Peyer's patch (tissue), 4 donors: ENCODE measurements at regions not wholly inside any gene's neighbourhood (a gene's known extent, or its start where the extent isn't known, plus 50 kb on each side); places are given as distances from the start of the nearest gene placed in this dataset.

Source experiments
- DNase-seq, 3 donors: peaks; one replicate each; pipeline ENCODE4 v3.0.0-alpha.2; 2017 to 2019
- H3K27ac ChIP-seq, 4 donors: fragments of 200-600 bp; sonication (generic); one replicate each; pipeline ENCODE4 v1.5.1; 2016 to 2019
- H3K27me3 ChIP-seq, 2 donors: fragments of 200-600 bp; sonication (generic); one replicate each; pipeline ENCODE4 v1.5.1; 2019
- H3K36me3 ChIP-seq, 3 donors: fragments of 200-600 bp; sonication (generic); one replicate each; pipeline ENCODE4 v1.5.1; 2016 to 2019
- H3K4me1 ChIP-seq, 4 donors: fragments of 200-600 bp; sonication (generic); one replicate each; pipeline ENCODE4 v1.5.1; 2016 to 2019
- H3K4me3 ChIP-seq, 4 donors: fragments of 200-600 bp; sonication (generic); 1 replicate in 3 of 4; 2 replicates in 1 of 4; pipeline ENCODE4 v1.5.1; 2016 to 2019; ENCODE audit warnings: mild to moderate bottlenecking in 1 of 4
- H3K9me3 ChIP-seq, 4 donors: fragments of 200-600 bp; sonication (generic); one replicate each; pipeline ENCODE4 v1.5.1; 2016 to 2019; ENCODE audit warnings: mild to moderate bottlenecking in 1 of 4
- POLR2A ChIP-seq, 2 donors: fragments of 450-650 bp; IDR thresholded peaks; one replicate each; pipeline ENCODE4 v1.5.1; 2017; ENCODE audit warnings: antibody characterized with exemption in 2 of 2, mild to moderate bottlenecking in 2 of 2, moderate library complexity in 2 of 2
- TF ChIP-seq, protein P1 (sequence below), 6 experiments: fragments of 450-650 bp in 4 of 6; fragments of 200-600 bp in 2 of 6; sonication (generic) in 1 of 6; IDR thresholded peaks; one replicate each; pipeline ENCODE4 v1.5.1; 2017 to 2019; ENCODE audit warnings: antibody characterized with exemption in 6 of 6, mild to moderate bottlenecking in 3 of 6, moderate library complexity in 1 of 6

GRCh38 chr4:164318350-164318749 lies 435.6 kb upstream of the SMIM31 start:
- no peak overlapping the region for H3K4me3 ChIP-seq
- TF ChIP-seq, protein P1, sequence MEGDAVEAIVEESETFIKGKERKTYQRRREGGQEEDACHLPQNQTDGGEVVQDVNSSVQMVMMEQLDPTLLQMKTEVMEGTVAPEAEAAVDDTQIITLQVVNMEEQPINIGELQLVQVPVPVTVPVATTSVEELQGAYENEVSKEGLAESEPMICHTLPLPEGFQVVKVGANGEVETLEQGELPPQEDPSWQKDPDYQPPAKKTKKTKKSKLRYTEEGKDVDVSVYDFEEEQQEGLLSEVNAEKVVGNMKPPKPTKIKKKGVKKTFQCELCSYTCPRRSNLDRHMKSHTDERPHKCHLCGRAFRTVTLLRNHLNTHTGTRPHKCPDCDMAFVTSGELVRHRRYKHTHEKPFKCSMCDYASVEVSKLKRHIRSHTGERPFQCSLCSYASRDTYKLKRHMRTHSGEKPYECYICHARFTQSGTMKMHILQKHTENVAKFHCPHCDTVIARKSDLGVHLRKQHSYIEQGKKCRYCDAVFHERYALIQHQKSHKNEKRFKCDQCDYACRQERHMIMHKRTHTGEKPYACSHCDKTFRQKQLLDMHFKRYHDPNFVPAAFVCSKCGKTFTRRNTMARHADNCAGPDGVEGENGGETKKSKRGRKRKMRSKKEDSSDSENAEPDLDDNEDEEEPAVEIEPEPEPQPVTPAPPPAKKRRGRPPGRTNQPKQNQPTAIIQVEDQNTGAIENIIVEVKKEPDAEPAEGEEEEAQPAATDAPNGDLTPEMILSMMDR (IDR thresholded peaks at IDR 0.05): no peak
- no peak for TF ChIP-seq POLR2A (IDR thresholded peaks at IDR 0.05)
- H3K36me3 ChIP-seq: no peaks in the 10 kb centered on the region
- no peaks in the 10 kb centered on the region for H3K9me3 ChIP-seq
- DNase-seq: no peak
- H3K4me1 ChIP-seq: no peaks in the 10 kb centered on the region
- H3K27ac ChIP-seq: no peak overlapping the region
- H3K27me3 ChIP-seq: no peaks in the 10 kb centered on the region

GRCh38 chr4:164319688-164320087 lies 434.2 kb upstream of the SMIM31 start:
- Histone ChIP-seq H3K27me3 (no peaks in the 10 kb centered on the region), H3K4me3 (no peak overlapping the region), H3K4me1 (no peaks in the 10 kb centered on the region), H3K9me3 (no peaks in the 10 kb centered on the region), H3K27ac (no peak overlapping the region), H3K36me3 (no peaks in the 10 kb centered on the region)
- no peak for TF ChIP-seq POLR2A (IDR thresholded peaks at IDR 0.05)
- TF ChIP-seq, protein P1 (IDR thresholded peaks at IDR 0.05): no peak
- no peak for DNase-seq

GRCh38 chr4:164320847-164321246 lies 433.1 kb upstream of the SMIM31 start:
- DNase-seq: no peak

DNA sequence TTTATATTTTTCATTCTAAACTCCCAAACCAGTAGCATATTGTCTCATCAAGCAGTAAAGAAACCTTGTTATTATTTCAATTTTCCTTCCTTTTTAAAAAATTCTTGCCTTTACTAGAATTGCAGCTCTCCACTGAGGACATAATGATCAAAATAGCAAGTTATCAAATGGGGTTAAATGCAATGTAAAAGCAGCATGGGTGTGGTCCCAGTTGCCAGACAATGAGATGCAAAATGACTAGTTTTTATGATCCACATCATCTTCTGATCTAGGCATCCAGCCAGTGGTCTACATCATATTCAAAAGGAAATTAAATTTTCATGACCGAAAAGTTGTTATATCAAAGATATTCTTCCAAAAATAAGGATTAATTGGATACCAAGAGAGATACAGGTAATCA lies 427.9 kb upstream of the SMIM31 start:
- Histone ChIP-seq H3K9me3 (no peaks in the 10 kb centered on the region), H3K27ac (no peak overlapping the region), H3K36me3 (no peaks in the 10 kb centered on the region), H3K27me3 (no peaks in the 10 kb centered on the region), H3K4me3 (no peak overlapping the region), H3K4me1 (no peaks in the 10 kb centered on the region)
- TF ChIP-seq POLR2A (IDR thresholded peaks at IDR 0.05): no peak
- TF ChIP-seq, protein P1 (IDR thresholded peaks at IDR 0.05): no peak
- no peak for DNase-seq

More at GRCh38 chr4:164320847-164321246, 433.1 kb upstream of the SMIM31 start:
- H3K4me1 ChIP-seq: no peaks in the 10 kb centered on the region
- H3K9me3 ChIP-seq: no peaks in the 10 kb centered on the region
- no peaks in the 10 kb centered on the region for H3K27me3 ChIP-seq
- H3K36me3 ChIP-seq: no peaks in the 10 kb centered on the region
- H3K27ac ChIP-seq: no peak overlapping the region
- no peak for TF ChIP-seq POLR2A (IDR thresholded peaks at IDR 0.05)
- TF ChIP-seq, protein P1 (IDR thresholded peaks at IDR 0.05): no peak
- H3K4me3 ChIP-seq: no peak overlapping the region

GRCh38 chr4:164337219-164337944 lies 416.5 kb upstream of the SMIM31 start:
- H3K27ac ChIP-seq: no peak overlapping the region
- no peaks in the 10 kb centered on the region for H3K4me1 ChIP-seq
- no peaks in the 10 kb centered on the region for H3K36me3 ChIP-seq
- H3K4me3 ChIP-seq: no peak overlapping the region
- no peaks in the 10 kb centered on the region for H3K27me3 ChIP-seq
- TF ChIP-seq, protein P1 (IDR thresholded peaks at IDR 0.05): no peak
- no peak for TF ChIP-seq POLR2A (IDR thresholded peaks at IDR 0.05)
- H3K9me3 ChIP-seq: peaks cover 0 to 3% (median 0%) of the 10 kb centered on the region in 4 donors
- DNase-seq: no peak
